HepG2 (cell line): ENCODE measurements at regions not wholly inside any gene's neighbourhood (a gene's known extent, or its start where the extent isn't known, plus 50 kb on each side); places are given as distances from the start of the nearest gene placed in this dataset.

Experiments
- ATAC-seq: fragments of 200-7000 bp; cut with Tn5 transposase; 3 replicates; pipeline ENCODE4 v1.9.1; 2020; ENCODE audit warnings: mild to moderate bottlenecking, moderate library complexity
- BruUV-seq: library from RNA; stranded (reverse); fragments of 400-500 nt; replicated peaks from 2 replicates; lab custom pipeline; 2021; lab: Mats Ljungman, UMichigan
- CTCF ChIA-PET: fragments of 300-600 bp; formaldehyde crosslinking; extraction: SDS; loops from one replicate; lab custom pipeline; 2021; ENCODE audit warnings: low total read pairs, inconsistent platforms, low intra/inter-chr PET ratio; lab: Yijun Ruan, JAX
- POLR2A ChIA-PET: fragments of 350-600 bp; sonication (Branson Sonifier 250); formaldehyde crosslinking; loops from one replicate; lab custom pipeline; 2020; ENCODE audit warnings: antibody characterized with exemption, inconsistent platforms; lab: Yijun Ruan, JAX
- DNase-seq: peaks from one replicate; pipeline ENCODE4 v3.0.0-alpha.2; 2015; ENCODE audit warnings: low spot score
- FAIRE-seq: peaks from 3 replicates; lab custom pipeline; 2011; peaks lifted over from hg19 to GRCh38; lab: Jason Lieb, UNC
- H2AFZ ChIP-seq: one replicate; pipeline ENCODE4 v1.6.1; 2011; ENCODE audit warnings: low read length, inconsistent platforms
- H3K27ac ChIP-seq: fragments of 300-600 bp; 3 replicates; pipeline ENCODE4 v1.8.0; 2011; ENCODE audit warnings: mixed run types, mild to moderate bottlenecking, mixed read lengths, low read length, inconsistent platforms; ENCODE audit not compliant: insufficient read depth; ENCODE audit errors: extremely low read length
- H3K27me3 ChIP-seq, 2 experiments: fragments of 200-600 bp in 1 of 2; 2 replicates in 1 of 2; 3 replicates in 1 of 2; pipeline versions ENCODE4 v1.6.0 to v1.8.0; 2011; ENCODE audit warnings: low read length in 2 of 2, mild to moderate bottlenecking in 2 of 2, moderate library complexity in 2 of 2, inconsistent platforms in 1 of 2; ENCODE audit not compliant: insufficient read depth in 2 of 2, control insufficient read depth in 1 of 2
- H3K36me3 ChIP-seq, 2 experiments: fragments of 200-600 bp in 1 of 2; replicated peaks in 1 of 2; 2 replicates in 1 of 2; 3 replicates in 1 of 2; pipeline versions ENCODE4 v1.5.1 to v1.8.0; 2011; ENCODE audit warnings: low read length in 2 of 2, inconsistent platforms in 1 of 2; ENCODE audit not compliant: insufficient read depth in 2 of 2, control insufficient read depth in 1 of 2
- H3K4me1 ChIP-seq: 2 replicates; pipeline ENCODE4 v1.5.1; 2012; ENCODE audit warnings: low read length, inconsistent platforms; ENCODE audit not compliant: insufficient read depth
- H3K4me2 ChIP-seq: 2 replicates; pipeline ENCODE4 v1.6.0; 2011; ENCODE audit warnings: low read depth, low read length, inconsistent platforms
- H3K4me3 ChIP-seq, 3 experiments: fragments of 200-600 bp in 1 of 3; sonication (generic), shearing (Covaris generic) in 1 of 3; replicated peaks in 1 of 3; 2 replicates each; pipeline ENCODE4 v1.5.1; 2011 to 2016; ENCODE audit warnings: low read length in 3 of 3, inconsistent platforms in 2 of 3, low read depth in 2 of 3, mild to moderate bottlenecking in 2 of 3, control low read depth in 1 of 3, mixed read lengths in 1 of 3; ENCODE audit not compliant: insufficient read depth in 1 of 3
- H3K79me2 ChIP-seq: one replicate; pipeline ENCODE4 v1.6.1; 2011; ENCODE audit warnings: low read length, inconsistent platforms; ENCODE audit not compliant: insufficient read depth
- H3K9ac ChIP-seq: 2 replicates; pipeline ENCODE4 v1.6.0; 2011; ENCODE audit warnings: mild to moderate bottlenecking, low read depth, low read length, inconsistent platforms; ENCODE audit not compliant: insufficient read depth
- H3K9me3 ChIP-seq: 2 replicates; pipeline ENCODE4 v1.5.1; 2012; ENCODE audit warnings: mild to moderate bottlenecking, low read length
- H4K20me1 ChIP-seq: 2 replicates; pipeline ENCODE4 v1.6.0; 2011; ENCODE audit warnings: inconsistent platforms, mild to moderate bottlenecking, low read length, moderate library complexity; ENCODE audit not compliant: insufficient read depth
- AKAP8 ChIP-seq: sonication (generic); formaldehyde crosslinking; IDR thresholded peaks from 2 replicates; pipeline ENCODE4 v1.5.1; 2020; ENCODE audit warnings: mild to moderate bottlenecking, missing genetic modification reagents
- ATF7 ChIP-seq, 2 experiments: fragments of 450-650 bp in 1 of 2; sonication (generic) in 1 of 2; formaldehyde crosslinking in 1 of 2; IDR thresholded peaks; 2 replicates each; pipeline versions ENCODE4 v1.4.0 to v1.6.1; 2016 to 2020; ENCODE audit warnings: antibody characterized with exemption in 1 of 2, mild to moderate bottlenecking in 1 of 2, missing genetic modification reagents in 1 of 2
- CEBPB ChIP-seq: IDR thresholded peaks from 2 replicates; pipeline ENCODE4 v1.6.1; 2011; ENCODE audit warnings: low read depth, low read length, improper control_type of control experiment, borderline replicate concordance
- HOXA7 ChIP-seq: sonication (generic); formaldehyde crosslinking; IDR thresholded peaks from 2 replicates; pipeline ENCODE4 v1.8.1; 2022; ENCODE audit warnings: mild to moderate bottlenecking, missing genetic modification reagents, moderate library complexity
- ONECUT2 ChIP-seq: sonication (generic); formaldehyde crosslinking; IDR thresholded peaks from 2 replicates; pipeline ENCODE4 v1.4.0; 2020; ENCODE audit warnings: missing genetic modification reagents
- RAD21 ChIP-seq: fragments of 450-650 bp; formaldehyde crosslinking; IDR thresholded peaks from 2 replicates; pipeline ENCODE4 v1.5.0; 2020; ENCODE audit warnings: mild to moderate bottlenecking
- SETDB1 ChIP-seq: sonication (generic); formaldehyde crosslinking; IDR thresholded peaks from 2 replicates; pipeline ENCODE4 v1.5.1; 2020; ENCODE audit warnings: missing genetic modification reagents, mild to moderate bottlenecking, borderline replicate concordance
- ZBTB3 ChIP-seq: sonication (generic); formaldehyde crosslinking; IDR thresholded peaks from 2 replicates; pipeline ENCODE4 v1.4.0; 2020; ENCODE audit warnings: low read depth, mild to moderate bottlenecking, moderate library complexity, missing genetic modification reagents, borderline replicate concordance
- ZNF234 ChIP-seq: sonication (generic); formaldehyde crosslinking; conservative IDR thresholded peaks from 2 replicates; pipeline ENCODE4 v1.5.1; 2020; ENCODE audit warnings: mild to moderate bottlenecking, missing genetic modification reagents
- ZNF556 ChIP-seq: sonication (generic); formaldehyde crosslinking; IDR thresholded peaks from 2 replicates; pipeline ENCODE4 v1.4.0; 2020; ENCODE audit warnings: mild to moderate bottlenecking, missing genetic modification reagents, borderline replicate concordance
- ZNF879 ChIP-seq: sonication (generic); formaldehyde crosslinking; IDR thresholded peaks from 2 replicates; pipeline ENCODE4 v1.8.1; 2023; ENCODE audit warnings: missing genetic modification reagents
- ZSCAN30 ChIP-seq: sonication (generic); formaldehyde crosslinking; IDR thresholded peaks from 2 replicates; pipeline ENCODE4 v1.5.0; 2020; ENCODE audit warnings: mild to moderate bottlenecking, missing genetic modification reagents
- WGBS: methylation state at CpG from one replicate; pipeline ENCODE4 v1.1.6; 2017; ENCODE audit warnings: low lambda C conversion rate; 5-methylcytosine and 5-hydroxymethylcytosine counted together
- in situ Hi-C: cut with HindIII; loops from 2 replicates; pipeline ENCODE4 v1.10.0; 2017; ENCODE audit warnings: low pct_unique_long_range_greater_than_20kb; ENCODE audit not compliant: extremely low pct_ligation_motif_present
- intact Hi-C: fragments of 100-400 bp; cut with micrococcal nuclease; formaldehyde crosslinking; loops from one replicate; pipeline ENCODE4 v1.10.0; 2022; ENCODE audit not compliant: unreplicated experiment
- TF ChIP-seq, protein P1 (sequence below): IDR thresholded peaks from 2 replicates; pipeline ENCODE4 v1.6.1; 2018; ENCODE audit warnings: missing genetic modification reagents
- TF ChIP-seq, protein P2 (sequence below): sonication (generic); formaldehyde crosslinking; IDR thresholded peaks from 2 replicates; pipeline ENCODE4 v1.9.0; 2021; ENCODE audit warnings: missing genetic modification reagents, borderline replicate concordance

DNA sequence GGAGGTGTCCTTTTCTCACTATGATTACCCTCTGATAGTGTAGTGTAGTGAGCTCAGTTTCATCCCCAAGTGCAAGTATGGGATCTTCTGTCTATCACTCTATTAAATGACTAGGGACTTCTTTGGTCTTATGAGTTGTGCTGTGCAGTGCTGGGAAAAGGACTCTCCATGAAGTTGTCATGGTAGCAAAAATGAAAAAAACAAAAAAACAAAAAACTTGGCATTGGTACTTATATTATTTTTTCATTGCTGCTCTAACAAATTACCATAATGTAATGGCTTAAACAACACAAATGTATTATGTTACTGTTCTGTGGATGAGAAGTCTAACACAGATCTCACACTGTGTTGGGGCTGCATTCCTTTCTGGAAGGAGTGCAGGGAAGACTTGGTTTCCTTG is 393.1 kb upstream of the NOVA1 start:
- Histone ChIP-seq H3K4me2 (no peak overlapping the region), H3K4me1 (no peaks in the 10 kb centered on the region), H3K9me3 (peaks cover 88% of the 10 kb centered on the region), H3K79me2 (no peaks in the 10 kb centered on the region), H3K4me3 (no peak overlapping the region), H3K27ac (no peak overlapping the region), H3K9ac (no peak overlapping the region), H4K20me1 (no peaks in the 10 kb centered on the region), H2AFZ (no peak overlapping the region), H3K27me3 (no peaks in the 10 kb centered on the region), H3K36me3 (no peaks in the 10 kb centered on the region)
- no peak for FAIRE-seq
- ATAC-seq = no peak
- in situ Hi-C loops (no loop called here), intact Hi-C loops (no loop called here)
- POLR2A ChIA-PET = no interaction called here
- TF ChIP-seq RAD21 = no peak
- no peak for TF ChIP-seq SETDB1 (CRISPR knock-in tag)
- TF ChIP-seq ZNF234 (CRISPR knock-in tag) = no peak
- TF ChIP-seq ZSCAN30 (CRISPR knock-in tag) = no peak
- no peak for TF ChIP-seq ZNF879 (CRISPR knock-in tag)
- no peak for TF ChIP-seq ZBTB3 (CRISPR knock-in tag)
- no peak for TF ChIP-seq ZNF556 (CRISPR knock-in tag)
- no peak for TF ChIP-seq ONECUT2 (CRISPR knock-in tag)
- CTCF ChIA-PET = no interaction called here
- BruUV-seq = no TSS peak
- DNase-seq = no peak

DNA sequence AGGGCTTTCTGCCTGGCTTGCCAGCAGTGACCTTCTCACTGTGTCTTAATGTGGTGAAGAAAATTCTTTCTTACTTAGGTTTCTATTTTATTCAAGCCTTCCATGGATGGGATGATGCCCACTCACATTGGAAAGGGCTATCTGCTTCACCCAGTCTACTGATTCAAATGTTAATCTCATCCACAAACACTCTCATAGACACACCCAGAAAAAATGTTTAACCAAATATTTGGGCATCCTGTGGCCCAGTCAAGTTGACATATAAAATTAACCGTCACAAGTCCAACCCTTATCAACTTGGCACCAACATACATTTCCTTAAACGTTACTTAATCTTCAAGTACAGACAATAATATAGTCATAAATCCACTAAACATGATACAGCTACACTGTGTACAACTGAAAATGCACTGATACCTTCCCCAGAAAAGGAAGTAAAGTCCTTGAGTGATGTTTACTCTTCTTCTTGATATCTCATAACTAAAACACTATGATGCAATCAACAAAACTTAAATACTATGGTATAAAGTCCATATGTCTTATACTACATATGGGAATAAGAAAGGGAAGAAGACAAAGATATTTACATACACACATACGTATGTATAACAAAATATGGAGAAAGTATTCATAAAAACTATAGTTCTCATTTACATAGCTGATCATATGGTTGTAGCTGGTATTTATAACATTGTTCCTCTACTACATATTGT is 394.7 kb upstream of the NOVA1 start:
- no peak overlapping the region for H3K4me3 ChIP-seq
- no peaks in the 10 kb centered on the region for H3K27me3 ChIP-seq
- no peak overlapping the region for H3K4me2 ChIP-seq
- H3K9me3 ChIP-seq = peaks cover 98% of the 10 kb centered on the region
- ChIA-PET CTCF (no interaction called here), POLR2A (no interaction called here)
- no peaks in the 10 kb centered on the region for H3K4me1 ChIP-seq
- DNase-seq = no peak
- H3K79me2 ChIP-seq = no peaks in the 10 kb centered on the region
- no peak overlapping the region for H3K9ac ChIP-seq
- ATAC-seq = no peak
- no peak overlapping the region for H2AFZ ChIP-seq
- TF ChIP-seq, protein P1, sequence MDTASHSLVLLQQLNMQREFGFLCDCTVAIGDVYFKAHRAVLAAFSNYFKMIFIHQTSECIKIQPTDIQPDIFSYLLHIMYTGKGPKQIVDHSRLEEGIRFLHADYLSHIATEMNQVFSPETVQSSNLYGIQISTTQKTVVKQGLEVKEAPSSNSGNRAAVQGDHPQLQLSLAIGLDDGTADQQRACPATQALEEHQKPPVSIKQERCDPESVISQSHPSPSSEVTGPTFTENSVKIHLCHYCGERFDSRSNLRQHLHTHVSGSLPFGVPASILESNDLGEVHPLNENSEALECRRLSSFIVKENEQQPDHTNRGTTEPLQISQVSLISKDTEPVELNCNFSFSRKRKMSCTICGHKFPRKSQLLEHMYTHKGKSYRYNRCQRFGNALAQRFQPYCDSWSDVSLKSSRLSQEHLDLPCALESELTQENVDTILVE (CRISPR knock-in tag) = no peak
- peak; percentile 73; the same call in 1 of the 2 replicates for TF ChIP-seq CEBPB
- TF ChIP-seq, protein P2, sequence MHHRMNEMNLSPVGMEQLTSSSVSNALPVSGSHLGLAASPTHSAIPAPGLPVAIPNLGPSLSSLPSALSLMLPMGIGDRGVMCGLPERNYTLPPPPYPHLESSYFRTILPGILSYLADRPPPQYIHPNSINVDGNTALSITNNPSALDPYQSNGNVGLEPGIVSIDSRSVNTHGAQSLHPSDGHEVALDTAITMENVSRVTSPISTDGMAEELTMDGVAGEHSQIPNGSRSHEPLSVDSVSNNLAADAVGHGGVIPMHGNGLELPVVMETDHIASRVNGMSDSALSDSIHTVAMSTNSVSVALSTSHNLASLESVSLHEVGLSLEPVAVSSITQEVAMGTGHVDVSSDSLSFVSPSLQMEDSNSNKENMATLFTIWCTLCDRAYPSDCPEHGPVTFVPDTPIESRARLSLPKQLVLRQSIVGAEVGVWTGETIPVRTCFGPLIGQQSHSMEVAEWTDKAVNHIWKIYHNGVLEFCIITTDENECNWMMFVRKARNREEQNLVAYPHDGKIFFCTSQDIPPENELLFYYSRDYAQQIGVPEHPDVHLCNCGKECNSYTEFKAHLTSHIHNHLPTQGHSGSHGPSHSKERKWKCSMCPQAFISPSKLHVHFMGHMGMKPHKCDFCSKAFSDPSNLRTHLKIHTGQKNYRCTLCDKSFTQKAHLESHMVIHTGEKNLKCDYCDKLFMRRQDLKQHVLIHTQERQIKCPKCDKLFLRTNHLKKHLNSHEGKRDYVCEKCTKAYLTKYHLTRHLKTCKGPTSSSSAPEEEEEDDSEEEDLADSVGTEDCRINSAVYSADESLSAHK (CRISPR knock-in tag) = no peak
- TF ChIP-seq ATF7 (IDR thresholded peaks at IDR 0.05) = peak; percentile 82
- no peak for TF ChIP-seq ATF7 (CRISPR knock-in tag; IDR thresholded peaks at IDR 0.05)
- no peak for TF ChIP-seq HOXA7 (CRISPR knock-in tag)
- TF ChIP-seq AKAP8 (CRISPR knock-in tag) = no peak
- intact Hi-C loops (no loop called here), in situ Hi-C loops (no loop called here)
- BruUV-seq = no TSS peak
- H4K20me1 ChIP-seq = no peaks in the 10 kb centered on the region
- no peaks in the 10 kb centered on the region for H3K36me3 ChIP-seq
- under 1% methylated on average over 3 of the region's 3 CpGs for WGBS
- no peak overlapping the region for H3K27ac ChIP-seq
- FAIRE-seq = no peak
